ENCODE measurements at regions not wholly inside any gene's neighbourhood (a gene's known extent, or its start where the extent isn't known, plus 50 kb on each side); places are given as distances from the start of the nearest gene placed in this dataset.
A peak's percentile ranks its signal among the peaks of the same experiment; 100 is the strongest.
"Not testable (repeated sequence)": the region's sequence is repeated elsewhere in the genome, so short reads cannot be mapped to it uniquely, and the experiment has no call there.

DNA sequence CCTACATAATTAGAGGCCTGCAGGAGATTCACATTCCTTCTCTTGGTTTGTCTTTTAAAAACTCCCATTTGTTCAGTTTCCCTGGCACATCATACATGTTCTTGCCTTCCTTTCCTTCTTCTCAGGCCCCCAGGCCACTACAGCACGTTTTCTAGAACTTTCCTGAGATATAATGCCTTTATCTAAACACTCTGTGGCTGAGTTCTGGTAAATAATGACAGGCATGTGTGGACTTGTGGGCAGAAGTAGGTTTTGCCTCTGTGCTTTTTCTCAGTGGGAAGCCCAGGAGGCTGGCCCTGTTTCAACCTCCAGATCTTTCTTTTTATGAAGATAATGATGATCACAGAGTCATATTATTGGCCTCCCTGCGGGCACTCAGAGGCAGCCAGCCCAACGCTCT lies 117.2 kb downstream of the TMX1 start:
- Mint-ChIP-seq H3K9me3 (ENCODE audit: unreplicated experiment) (no peaks in the 10 kb centered on the region), H3K27ac (ENCODE audit: unreplicated experiment) (peak overlapping the region; percentile 83), H3K36me3 (ENCODE audit: unreplicated experiment) (no peaks in the 10 kb centered on the region), H3K4me3 (ENCODE audit: unreplicated experiment) (no peak overlapping the region), H3K27me3 (ENCODE audit: unreplicated experiment) (no peaks in the 10 kb centered on the region), H3K4me1 (ENCODE audit: unreplicated experiment) (peaks cover 32% of the 10 kb centered on the region)
- TF ChIP-seq, protein P1, sequence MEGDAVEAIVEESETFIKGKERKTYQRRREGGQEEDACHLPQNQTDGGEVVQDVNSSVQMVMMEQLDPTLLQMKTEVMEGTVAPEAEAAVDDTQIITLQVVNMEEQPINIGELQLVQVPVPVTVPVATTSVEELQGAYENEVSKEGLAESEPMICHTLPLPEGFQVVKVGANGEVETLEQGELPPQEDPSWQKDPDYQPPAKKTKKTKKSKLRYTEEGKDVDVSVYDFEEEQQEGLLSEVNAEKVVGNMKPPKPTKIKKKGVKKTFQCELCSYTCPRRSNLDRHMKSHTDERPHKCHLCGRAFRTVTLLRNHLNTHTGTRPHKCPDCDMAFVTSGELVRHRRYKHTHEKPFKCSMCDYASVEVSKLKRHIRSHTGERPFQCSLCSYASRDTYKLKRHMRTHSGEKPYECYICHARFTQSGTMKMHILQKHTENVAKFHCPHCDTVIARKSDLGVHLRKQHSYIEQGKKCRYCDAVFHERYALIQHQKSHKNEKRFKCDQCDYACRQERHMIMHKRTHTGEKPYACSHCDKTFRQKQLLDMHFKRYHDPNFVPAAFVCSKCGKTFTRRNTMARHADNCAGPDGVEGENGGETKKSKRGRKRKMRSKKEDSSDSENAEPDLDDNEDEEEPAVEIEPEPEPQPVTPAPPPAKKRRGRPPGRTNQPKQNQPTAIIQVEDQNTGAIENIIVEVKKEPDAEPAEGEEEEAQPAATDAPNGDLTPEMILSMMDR (IDR thresholded peaks at IDR 0.05): no peak
- no peak for DNase-seq (ENCODE audit: extremely low spot score, unreplicated experiment)

GRCh38 chr14:51360592-51360991 lies 120.5 kb downstream of the TMX1 start:
- no peaks in the 10 kb centered on the region for H3K36me3 Mint-ChIP-seq (ENCODE audit: unreplicated experiment)
- TF ChIP-seq, protein P1 (IDR thresholded peaks at IDR 0.05): no peak
- no peaks in the 10 kb centered on the region for H3K27me3 Mint-ChIP-seq (ENCODE audit: unreplicated experiment)
- H3K4me1 Mint-ChIP-seq (ENCODE audit: unreplicated experiment): peaks cover 24% of the 10 kb centered on the region
- H3K27ac Mint-ChIP-seq (ENCODE audit: unreplicated experiment): no peak overlapping the region
- no peaks in the 10 kb centered on the region for H3K9me3 Mint-ChIP-seq (ENCODE audit: unreplicated experiment)
- DNase-seq (ENCODE audit: extremely low spot score, unreplicated experiment): no peak
- H3K4me3 Mint-ChIP-seq (ENCODE audit: unreplicated experiment): no peak overlapping the region

DNA sequence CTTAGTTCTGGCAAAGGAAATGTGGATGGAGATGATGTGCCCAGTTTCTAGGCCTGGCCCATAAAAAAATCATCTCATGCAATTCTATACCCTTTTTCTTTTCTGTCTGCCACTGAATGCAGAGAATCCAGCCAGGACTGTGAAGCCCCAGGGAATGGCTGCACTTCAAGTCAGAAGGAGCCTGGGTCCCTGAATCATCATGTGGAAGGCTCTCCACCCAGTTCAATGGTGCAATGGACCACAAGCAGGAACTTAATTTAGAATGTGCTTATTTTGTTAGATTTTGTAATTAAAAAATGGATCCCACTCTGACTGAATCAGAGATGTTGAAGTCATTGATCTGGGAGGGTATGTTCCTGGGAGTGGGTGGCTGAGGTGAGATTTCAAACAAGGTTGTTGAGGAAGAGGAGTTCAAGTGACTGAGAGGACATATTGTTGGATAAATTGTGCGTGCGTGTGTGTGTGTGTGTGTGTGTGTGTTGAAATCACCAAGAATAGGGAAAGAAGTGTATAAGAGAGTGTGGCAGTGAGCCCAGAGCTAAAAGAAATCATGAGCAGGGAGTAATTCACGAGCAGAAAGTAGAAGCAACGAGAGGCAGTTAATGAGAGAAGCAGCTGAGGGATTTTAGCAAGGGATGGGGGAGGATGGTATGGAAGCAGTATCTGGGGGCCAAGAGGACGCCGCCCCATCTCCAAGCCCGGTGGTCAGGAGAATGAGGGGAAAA lies 125.4 kb downstream of the TMX1 start:
- Mint-ChIP-seq H3K27ac (ENCODE audit: unreplicated experiment) (no peak overlapping the region), H3K9me3 (ENCODE audit: unreplicated experiment) (no peaks in the 10 kb centered on the region), H3K36me3 (ENCODE audit: unreplicated experiment) (no peaks in the 10 kb centered on the region), H3K27me3 (ENCODE audit: unreplicated experiment) (no peaks in the 10 kb centered on the region), H3K4me3 (ENCODE audit: unreplicated experiment) (no peak overlapping the region), H3K4me1 (ENCODE audit: unreplicated experiment) (peaks cover 4% of the 10 kb centered on the region)
- TF ChIP-seq, protein P1 (IDR thresholded peaks at IDR 0.05): no peak
- no peak for DNase-seq (ENCODE audit: extremely low spot score, unreplicated experiment)

- not testable (repeated sequence) for H3K36me3 Mint-ChIP-seq (ENCODE audit: unreplicated experiment); H3K4me3 Mint-ChIP-seq (ENCODE audit: unreplicated experiment); H3K27me3 Mint-ChIP-seq (ENCODE audit: unreplicated experiment); H3K27ac Mint-ChIP-seq (ENCODE audit: unreplicated experiment); DNase-seq (ENCODE audit: extremely low spot score, unreplicated experiment); H3K9me3 Mint-ChIP-seq (ENCODE audit: unreplicated experiment)
- peaks cover 14% of the 10 kb centered on the region for H3K4me1 Mint-ChIP-seq (ENCODE audit: unreplicated experiment)
Measured at GRCh38 chr14:51366460-51366859, 126.4 kb downstream of the TMX1 start.

DNA sequence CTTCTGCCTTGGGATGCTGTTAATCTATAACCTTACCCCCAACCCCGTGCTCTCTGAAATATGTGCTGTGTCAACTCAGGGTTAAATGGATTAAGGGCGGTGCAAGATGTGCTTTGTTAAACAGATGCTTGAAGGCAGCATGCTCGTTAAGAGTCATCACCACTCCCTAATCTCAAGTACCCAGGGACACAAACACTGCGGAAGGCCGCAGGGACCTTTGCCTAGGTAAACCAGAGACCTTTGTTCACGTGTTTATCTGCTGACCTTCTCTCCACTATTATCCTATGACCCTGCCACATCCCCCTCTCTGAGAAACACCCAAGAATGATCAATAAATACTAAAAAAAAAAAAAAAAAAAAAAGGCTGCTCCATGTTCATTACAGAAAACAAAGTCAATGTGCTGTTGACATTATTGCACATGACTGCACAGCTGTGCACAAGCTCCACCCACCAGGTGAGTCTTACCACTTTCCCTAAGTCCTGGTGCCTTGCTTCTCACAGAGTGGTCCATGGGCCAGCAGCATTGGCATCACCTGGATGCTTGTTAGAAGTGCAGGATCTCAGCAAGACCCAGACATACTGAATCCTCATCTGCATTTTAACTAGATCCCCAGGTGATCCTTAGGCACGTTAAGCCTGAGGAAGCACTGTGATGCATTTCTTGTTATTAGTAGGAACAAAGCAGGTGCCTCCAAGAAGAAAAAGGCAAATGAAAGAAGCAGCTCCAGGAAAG lies 127.0 kb downstream of the TMX1 start:
- peaks cover 15% of the 10 kb centered on the region for H3K4me1 Mint-ChIP-seq (ENCODE audit: unreplicated experiment)
- not testable (repeated sequence) for DNase-seq (ENCODE audit: extremely low spot score, unreplicated experiment); H3K27ac Mint-ChIP-seq (ENCODE audit: unreplicated experiment)

GRCh38 chr14:51367600-51367931 lies 127.5 kb downstream of the TMX1 start:
- H3K4me1 Mint-ChIP-seq (ENCODE audit: unreplicated experiment): peaks cover 15% of the 10 kb centered on the region
- no peak overlapping the region for H3K27ac Mint-ChIP-seq (ENCODE audit: unreplicated experiment)
- TF ChIP-seq, protein P1 (IDR thresholded peaks at IDR 0.05): no peak
- no peaks in the 10 kb centered on the region for H3K36me3 Mint-ChIP-seq (ENCODE audit: unreplicated experiment)
- H3K4me3 Mint-ChIP-seq (ENCODE audit: unreplicated experiment): peak overlapping the region; percentile 12
- no peak for DNase-seq (ENCODE audit: extremely low spot score, unreplicated experiment)
- no peaks in the 10 kb centered on the region for H3K9me3 Mint-ChIP-seq (ENCODE audit: unreplicated experiment)
- no peaks in the 10 kb centered on the region for H3K27me3 Mint-ChIP-seq (ENCODE audit: unreplicated experiment)

More for the DNA sequence above, 127.0 kb downstream of the TMX1 start:
- not testable (repeated sequence) for H3K36me3 Mint-ChIP-seq (ENCODE audit: unreplicated experiment); H3K27me3 Mint-ChIP-seq (ENCODE audit: unreplicated experiment); H3K9me3 Mint-ChIP-seq (ENCODE audit: unreplicated experiment)
- peak overlapping the region; percentile 12 for H3K4me3 Mint-ChIP-seq (ENCODE audit: unreplicated experiment)

Measured in osteocyte (in vitro differentiated cells).